ENCODE measurements at regions not wholly inside any gene's neighbourhood (a gene's known extent, or its start where the extent isn't known, plus 50 kb on each side); places are given as distances from the start of the nearest gene placed in this dataset.

GRCh38 chr4:60081839-60082238 is 1118.3 kb upstream of the ADGRL3 start:
- POLR2A ChIA-PET, result no interaction called here
- Histone ChIP-seq H3K27me3 (ENCODE audit: control insufficient read depth, insufficient read depth, low read length) (no peaks in the 10 kb centered on the region), H3K4me3 (ENCODE audit: low read depth, low read length) (no peak overlapping the region), H3K36me3 (ENCODE audit: control insufficient read depth, insufficient read depth, low read length) (no peaks in the 10 kb centered on the region)
- CTCF ChIA-PET, result interaction anchor here (0.9 kb wide), 1 partner anchor 43 kb away, joined by 3 read pairs; no protein-coding TSS in a partner anchor
- no peak for DNase-seq (ENCODE audit: low read depth)
- TF ChIP-seq CTCF (IDR thresholded peaks at IDR 0.05; ENCODE audit: insufficient read depth, low read depth, low read length), result no peak

DNA sequence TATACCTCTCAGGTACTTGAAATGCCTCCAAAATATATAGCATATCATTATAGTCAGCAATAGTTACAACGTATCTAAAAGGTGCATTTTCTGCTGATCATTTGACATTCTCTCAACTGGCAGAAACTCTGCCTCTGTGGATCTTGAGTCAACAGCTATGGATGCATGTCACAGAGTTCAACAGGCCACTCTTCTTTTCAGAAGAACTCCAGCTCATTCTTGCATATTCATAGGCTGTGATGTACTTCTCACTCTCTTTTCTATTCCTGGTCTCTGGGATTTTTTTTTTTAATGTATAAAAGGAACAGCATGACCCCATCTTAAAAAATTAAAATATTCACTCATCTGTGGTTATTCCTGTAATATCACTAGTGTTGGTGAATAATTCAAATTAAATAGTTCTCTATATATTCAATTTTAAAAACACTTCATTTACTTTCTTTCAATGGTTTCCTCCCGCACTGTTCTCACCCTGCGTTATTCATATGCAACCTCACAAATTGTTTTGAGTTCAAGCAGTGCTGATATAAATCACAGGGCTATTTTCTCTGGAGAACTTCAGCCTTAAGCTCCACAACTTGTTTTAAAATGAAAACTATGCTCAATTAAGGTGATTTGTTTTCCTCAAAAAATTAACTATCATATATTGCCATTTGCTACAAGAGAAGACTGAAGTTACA is 1111.2 kb upstream of the ADGRL3 start:
- Histone ChIP-seq H3K36me3 (ENCODE audit: control insufficient read depth, insufficient read depth, low read length) (no peaks in the 10 kb centered on the region), H3K27me3 (ENCODE audit: control insufficient read depth, insufficient read depth, low read length) (no peaks in the 10 kb centered on the region), H3K4me3 (ENCODE audit: low read depth, low read length) (no peak overlapping the region)
- POLR2A ChIA-PET, result no interaction called here
- CTCF ChIA-PET, result no interaction called here
- no peak for TF ChIP-seq CTCF (IDR thresholded peaks at IDR 0.05; ENCODE audit: insufficient read depth, low read depth, low read length)
- DNase-seq (ENCODE audit: low read depth), result no peak

DNA sequence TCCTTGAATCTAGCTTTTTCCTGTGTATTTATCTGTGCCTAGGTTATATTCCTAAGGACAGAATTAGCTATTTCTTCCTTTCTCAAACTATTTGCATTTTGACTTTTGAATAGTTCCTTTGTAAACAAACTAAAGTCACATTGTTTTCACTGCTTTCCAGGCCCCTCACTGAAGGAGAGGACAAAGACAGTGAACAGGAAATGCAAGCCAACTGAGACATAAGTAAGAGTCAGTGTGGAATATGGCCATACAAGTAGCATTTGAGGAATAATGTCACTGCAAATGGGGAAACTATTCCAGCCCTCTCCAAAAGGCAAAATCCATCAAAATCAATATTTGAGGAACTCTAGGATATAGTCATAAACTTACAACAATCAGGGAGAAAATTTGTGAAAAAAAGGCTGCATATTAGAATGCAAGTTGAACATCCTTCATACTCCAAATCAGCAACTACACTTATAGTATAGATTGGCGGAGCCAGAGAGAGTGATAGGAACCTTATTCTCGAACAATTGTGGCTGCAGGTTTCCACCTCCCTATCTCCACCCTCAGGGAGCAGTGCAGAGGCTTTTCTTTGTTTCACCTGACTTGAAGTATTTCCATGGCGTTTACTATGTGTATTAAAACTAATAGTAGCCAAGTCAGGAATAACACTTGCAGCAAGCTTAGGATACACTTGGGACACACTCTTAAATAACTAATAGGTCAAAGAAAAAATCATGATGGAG is 1110.4 kb upstream of the ADGRL3 start:
- ChIA-PET POLR2A (no interaction called here), CTCF (no interaction called here)
- H3K4me3 ChIP-seq (ENCODE audit: low read depth, low read length), result no peak overlapping the region
- no peak for DNase-seq (ENCODE audit: low read depth)
- no peak for TF ChIP-seq CTCF (IDR thresholded peaks at IDR 0.05; ENCODE audit: insufficient read depth, low read depth, low read length)
- no peaks in the 10 kb centered on the region for H3K27me3 ChIP-seq (ENCODE audit: control insufficient read depth, insufficient read depth, low read length)
- H3K36me3 ChIP-seq (ENCODE audit: control insufficient read depth, insufficient read depth, low read length), result no peaks in the 10 kb centered on the region

- TF ChIP-seq CTCF (IDR thresholded peaks at IDR 0.05; ENCODE audit: insufficient read depth, low read depth, low read length), result no peak
- no peaks in the 10 kb centered on the region for H3K27me3 ChIP-seq (ENCODE audit: control insufficient read depth, insufficient read depth, low read length)
- POLR2A ChIA-PET, result no interaction called here
- no peaks in the 10 kb centered on the region for H3K36me3 ChIP-seq (ENCODE audit: control insufficient read depth, insufficient read depth, low read length)
- no peak overlapping the region for H3K4me3 ChIP-seq (ENCODE audit: low read depth, low read length)
- CTCF ChIA-PET, result no interaction called here
- no peak for DNase-seq (ENCODE audit: low read depth)
Measured at GRCh38 chr4:60096676-60097075, 1103.5 kb upstream of the ADGRL3 start.

GRCh38 chr4:60116592-60116991 is 1083.5 kb upstream of the ADGRL3 start:
- POLR2A ChIA-PET, result no interaction called here
- CTCF ChIA-PET, result no interaction called here

More at GRCh38 chr4:60116592-60116991, 1083.5 kb upstream of the ADGRL3 start:
- no peaks in the 10 kb centered on the region for H3K27me3 ChIP-seq (ENCODE audit: control insufficient read depth, insufficient read depth, low read length)
- TF ChIP-seq CTCF (IDR thresholded peaks at IDR 0.05; ENCODE audit: insufficient read depth, low read depth, low read length), result no peak
- DNase-seq (ENCODE audit: low read depth), result no peak
- H3K4me3 ChIP-seq (ENCODE audit: low read depth, low read length), result no peak overlapping the region
- H3K36me3 ChIP-seq (ENCODE audit: control insufficient read depth, insufficient read depth, low read length), result no peaks in the 10 kb centered on the region
